ENCODE measurements at regions not wholly inside any gene's neighbourhood (a gene's known extent, or its start where the extent isn't known, plus 50 kb on each side); places are given as distances from the start of the nearest gene placed in this dataset.

- DNase-seq (ENCODE audit: low spot score): no peak
Measured at GRCh38 chr12:46468160-46468559, 95.6 kb upstream of the SLC38A2 start.

GRCh38 chr12:46465307-46465706, 92.7 kb upstream of the SLC38A2 start:
- no peak for DNase-seq (ENCODE audit: low spot score)

GRCh38 chr12:46464863-46465262, 92.3 kb upstream of the SLC38A2 start:
- no peak for DNase-seq (ENCODE audit: low spot score)

- DNase-seq (ENCODE audit: low spot score): no peak
Measured at GRCh38 chr12:46462641-46463355, 90.2 kb upstream of the SLC38A2 start.

- DNase-seq (ENCODE audit: low spot score): no peak
Measured at GRCh38 chr12:46461907-46462640, 89.5 kb upstream of the SLC38A2 start.

- no peak for DNase-seq (ENCODE audit: low spot score)
Measured at GRCh38 chr12:46461459-46461858, 88.9 kb upstream of the SLC38A2 start.

- no peak for DNase-seq (ENCODE audit: low spot score)
Measured at GRCh38 chr12:46460682-46461210, 88.2 kb upstream of the SLC38A2 start.

GRCh38 chr12:46459861-46460545, 87.4 kb upstream of the SLC38A2 start:
- DNase-seq (ENCODE audit: low spot score): no peak

GRCh38 chr12:46459111-46459510, 86.5 kb upstream of the SLC38A2 start:
- peak; percentile 32 for DNase-seq (ENCODE audit: low spot score)

- DNase-seq (ENCODE audit: low spot score): peak; percentile 36
Measured at GRCh38 chr12:46458500-46459102, 86.0 kb upstream of the SLC38A2 start.

- DNase-seq (ENCODE audit: low spot score): no peak
Measured at GRCh38 chr12:46457958-46458357, 85.4 kb upstream of the SLC38A2 start.

- DNase-seq (ENCODE audit: low spot score): no peak
Measured at GRCh38 chr12:46456356-46457334, 84.1 kb upstream of the SLC38A2 start.

- DNase-seq (ENCODE audit: low spot score): peak; percentile 7
Measured at GRCh38 chr12:46455648-46456352, 83.2 kb upstream of the SLC38A2 start.

- no peak for DNase-seq (ENCODE audit: low spot score)
Measured at GRCh38 chr12:46454981-46455380, 82.4 kb upstream of the SLC38A2 start.

- no peak for DNase-seq (ENCODE audit: low spot score)
Measured at GRCh38 chr12:46453428-46453827, 80.9 kb upstream of the SLC38A2 start.

GRCh38 chr12:46452776-46453175, 80.2 kb upstream of the SLC38A2 start:
- no peak for DNase-seq (ENCODE audit: low spot score)

GRCh38 chr12:46452061-46452615, 79.6 kb upstream of the SLC38A2 start:
- DNase-seq (ENCODE audit: low spot score): no peak

- no peak for DNase-seq (ENCODE audit: low spot score)
Measured at GRCh38 chr12:46451276-46452021, 78.9 kb upstream of the SLC38A2 start.

GRCh38 chr12:46450279-46450748, 77.7 kb upstream of the SLC38A2 start:
- DNase-seq (ENCODE audit: low spot score): no peak

Data from CD4-positive, alpha-beta T cell treated with Interleukin-2 at 100 ng/mL for 4 hours (primary cell).